Adrenal gland (tissue), 5 donors: ENCODE measurements at regions not wholly inside any gene's neighbourhood (a gene's known extent, or its start where the extent isn't known, plus 50 kb on each side); places are given as distances from the start of the nearest gene placed in this dataset.

Experiments used
- CTCF ChIP-seq, 6 experiments: fragments of 450-650 bp in 4 of 6; fragments of 200-600 bp in 2 of 6; sonication (generic) in 1 of 6; IDR thresholded peaks; 1 replicate in 5 of 6; 2 replicates in 1 of 6; pipeline versions ENCODE4 v1.5.1 to v1.8.0; 2016 to 2021; ENCODE audit warnings: antibody characterized with exemption in 6 of 6, mild to moderate bottlenecking in 2 of 6, moderate library complexity in 1 of 6
- POLR2A ChIP-seq, 2 donors: fragments of 450-650 bp; IDR thresholded peaks; one replicate each; pipeline ENCODE4 v1.6.1; 2017; ENCODE audit warnings: antibody characterized with exemption in 2 of 2, mild to moderate bottlenecking in 2 of 2, moderate library complexity in 1 of 2
- donor health status: DM: no; HTN: no; CAD: no.

- TF ChIP-seq CTCF (IDR thresholded peaks at IDR 0.05) (peak in 2 of 6 experiments; percentile 16 to 17), POLR2A (IDR thresholded peaks at IDR 0.05) (no peak)
Measured at GRCh38 chrX:88397551-88397950, 349.5 kb upstream of the CPXCR1 start.
